ENCODE measurements at regions not wholly inside any gene's neighbourhood (a gene's known extent, or its start where the extent isn't known, plus 50 kb on each side); places are given as distances from the start of the nearest gene placed in this dataset.

DNA sequence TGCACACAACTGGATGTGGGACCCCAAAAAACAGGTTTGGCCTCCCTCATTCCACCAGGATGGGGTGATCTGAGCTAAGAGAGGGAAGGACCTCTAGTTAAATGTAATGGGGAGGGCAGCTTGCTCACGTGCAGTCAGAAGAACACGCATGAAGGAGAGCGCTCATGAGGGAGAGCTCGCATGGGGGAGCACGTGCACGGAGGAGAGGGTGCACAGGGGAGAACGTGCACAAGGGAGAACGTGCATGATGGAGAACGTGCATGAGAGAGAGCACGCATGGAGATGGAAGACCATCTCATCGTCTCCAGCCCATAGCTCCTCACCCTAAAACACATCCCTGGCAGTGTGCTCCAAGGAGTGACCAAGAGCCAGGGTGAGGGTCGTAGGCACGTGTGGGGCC lies 141.2 kb downstream of the RBFOX3 start:
- no peak for DNase-seq
- intact Hi-C loops (cut with DNase I, micrococcal nuclease), result no loop called here
- Mint-ChIP-seq H3K9me3 (ENCODE audit: low read depth) (no peaks in the 10 kb centered on the region), H3K4me3 (no peak overlapping the region), H3K4me1 (no peaks in the 10 kb centered on the region), H3K27ac (no peak overlapping the region), H3K36me3 (ENCODE audit: low read depth) (no peaks in the 10 kb centered on the region), H3K27me3 (peaks cover 10% of the 10 kb centered on the region)
- no peak for ATAC-seq
- ChIA-PET POLR2A (no interaction called here), CTCF (no interaction called here)

- intact Hi-C loops (cut with DNase I, micrococcal nuclease), result no loop called here
Observed at GRCh38 chr17:79468183-79468944, 142.5 kb downstream of the RBFOX3 start.

DNA sequence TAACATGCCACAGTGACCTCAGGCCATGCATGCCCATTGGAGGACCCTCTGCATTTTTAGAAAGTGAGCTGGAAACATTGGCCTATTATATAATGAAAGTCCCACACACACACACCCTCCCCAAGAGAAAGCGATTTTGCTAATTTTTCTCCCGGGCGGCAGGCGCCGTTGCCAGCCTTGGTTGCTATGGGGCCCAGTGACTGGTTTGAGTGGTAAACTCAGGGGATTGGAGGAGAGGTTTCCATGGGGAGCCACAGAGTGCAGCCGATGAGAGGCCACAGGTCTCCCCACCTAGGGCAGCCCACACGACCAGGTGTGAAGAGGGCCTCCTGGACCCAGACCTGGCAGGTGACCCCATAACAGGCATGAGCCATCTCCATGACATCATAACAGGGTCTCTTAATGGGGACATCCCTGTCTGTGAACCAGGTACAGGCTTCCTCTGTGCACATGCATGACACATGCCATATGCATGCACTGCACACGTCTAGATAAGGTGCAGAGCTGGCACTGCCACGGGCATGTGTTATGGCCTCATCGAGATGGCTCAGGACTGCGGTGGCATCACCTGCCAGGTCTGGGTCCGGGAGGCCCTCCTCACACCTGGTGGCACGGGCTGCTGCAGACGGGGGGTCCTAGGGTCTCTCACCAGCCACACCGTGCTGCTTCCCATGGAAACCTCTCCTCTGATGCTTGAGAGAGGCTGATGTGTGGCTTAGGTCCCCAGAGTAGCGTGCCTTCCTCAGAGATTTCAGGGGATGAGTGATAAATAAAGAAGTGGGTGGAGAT lies 144.1 kb downstream of the RBFOX3 start:
- DNase-seq (no peak), ATAC-seq (no peak)
- Mint-ChIP-seq H3K36me3 (ENCODE audit: low read depth) (no peaks in the 10 kb centered on the region), H3K27me3 (no peaks in the 10 kb centered on the region), H3K4me1 (no peaks in the 10 kb centered on the region), H3K27ac (no peak overlapping the region), H3K4me3 (no peak overlapping the region), H3K9me3 (ENCODE audit: low read depth) (no peaks in the 10 kb centered on the region)
- CTCF ChIA-PET, result no interaction called here
- intact Hi-C loops (cut with DNase I, micrococcal nuclease), result no loop called here
- POLR2A ChIA-PET, result no interaction called here

More at GRCh38 chr17:79468183-79468944, 142.5 kb downstream of the RBFOX3 start:
- H3K4me1 Mint-ChIP-seq, result no peaks in the 10 kb centered on the region
- no peak overlapping the region for H3K4me3 Mint-ChIP-seq
- POLR2A ChIA-PET, result no interaction called here
- H3K27ac Mint-ChIP-seq, result no peak overlapping the region
- no peaks in the 10 kb centered on the region for H3K36me3 Mint-ChIP-seq (ENCODE audit: low read depth)
- peaks cover under 1% of the 10 kb centered on the region for H3K27me3 Mint-ChIP-seq
- no peak for ATAC-seq
- no peak for DNase-seq
- no peaks in the 10 kb centered on the region for H3K9me3 Mint-ChIP-seq (ENCODE audit: low read depth)
- CTCF ChIA-PET, result no interaction called here

DNA sequence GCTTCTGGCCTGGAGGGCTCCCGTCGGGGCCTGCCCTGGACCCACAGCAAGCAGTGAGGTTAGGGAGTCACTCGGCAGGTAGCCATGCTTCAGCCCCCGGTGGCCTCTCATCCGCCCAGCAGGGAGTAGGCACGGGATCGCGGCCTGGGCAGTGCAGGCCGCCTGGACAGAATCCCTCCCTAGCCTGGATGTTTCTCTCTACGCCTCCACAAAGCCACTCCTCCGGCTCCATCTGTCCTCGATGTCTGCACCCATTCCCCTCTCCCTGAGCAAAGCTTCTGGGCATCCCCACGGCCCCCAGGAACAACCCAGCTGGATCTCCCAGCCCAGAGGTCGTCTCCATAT lies 145.2 kb downstream of the RBFOX3 start:
- CTCF ChIA-PET, result no interaction called here
- ATAC-seq, result no peak

GRCh38 chr17:79465011-79465680 lies 145.7 kb downstream of the RBFOX3 start:
- H3K4me3 Mint-ChIP-seq, result no peak overlapping the region
- no peaks in the 10 kb centered on the region for H3K36me3 Mint-ChIP-seq (ENCODE audit: low read depth)
- no peaks in the 10 kb centered on the region for H3K27me3 Mint-ChIP-seq
- no peak overlapping the region for H3K27ac Mint-ChIP-seq
- ATAC-seq (no peak), DNase-seq (no peak)
- no peaks in the 10 kb centered on the region for H3K4me1 Mint-ChIP-seq
- intact Hi-C loops (cut with DNase I, micrococcal nuclease), result no loop called here
- no peaks in the 10 kb centered on the region for H3K9me3 Mint-ChIP-seq (ENCODE audit: low read depth)
- ChIA-PET POLR2A (no interaction called here), CTCF (no interaction called here)

More for the DNA sequence above, 145.2 kb downstream of the RBFOX3 start:
- no peak for DNase-seq
- POLR2A ChIA-PET, result no interaction called here
- intact Hi-C loops (cut with DNase I, micrococcal nuclease), result no loop called here
- Mint-ChIP-seq H3K36me3 (ENCODE audit: low read depth) (no peaks in the 10 kb centered on the region), H3K27me3 (no peaks in the 10 kb centered on the region), H3K4me3 (no peak overlapping the region), H3K9me3 (ENCODE audit: low read depth) (no peaks in the 10 kb centered on the region), H3K27ac (no peak overlapping the region), H3K4me1 (no peaks in the 10 kb centered on the region)

- Mint-ChIP-seq H3K36me3 (ENCODE audit: low read depth) (no peaks in the 10 kb centered on the region), H3K9me3 (ENCODE audit: low read depth) (no peaks in the 10 kb centered on the region), H3K27ac (no peak overlapping the region), H3K27me3 (no peaks in the 10 kb centered on the region), H3K4me1 (no peaks in the 10 kb centered on the region), H3K4me3 (no peak overlapping the region)
- DNase-seq (no peak), ATAC-seq (no peak)
- intact Hi-C loops (cut with DNase I, micrococcal nuclease), result no loop called here
- POLR2A ChIA-PET, result no interaction called here
- CTCF ChIA-PET, result no interaction called here
Observed at GRCh38 chr17:79464318-79465010, 146.4 kb downstream of the RBFOX3 start.

GRCh38 chr17:79463421-79464317 lies 147.2 kb downstream of the RBFOX3 start:
- ChIA-PET CTCF (no interaction called here), POLR2A (no interaction called here)
- intact Hi-C loops (cut with DNase I, micrococcal nuclease), result no loop called here
- no peak for DNase-seq
- H3K27ac Mint-ChIP-seq, result no peak overlapping the region
- no peak overlapping the region for H3K4me3 Mint-ChIP-seq
- ATAC-seq, result no peak
- H3K4me1 Mint-ChIP-seq, result no peaks in the 10 kb centered on the region
- no peaks in the 10 kb centered on the region for H3K36me3 Mint-ChIP-seq (ENCODE audit: low read depth)
- H3K9me3 Mint-ChIP-seq (ENCODE audit: low read depth), result no peaks in the 10 kb centered on the region
- H3K27me3 Mint-ChIP-seq, result no peaks in the 10 kb centered on the region

- DNase-seq, result no peak
- POLR2A ChIA-PET, result no interaction called here
- CTCF ChIA-PET, result no interaction called here
- Mint-ChIP-seq H3K27me3 (no peaks in the 10 kb centered on the region), H3K4me3 (no peak overlapping the region), H3K36me3 (ENCODE audit: low read depth) (no peaks in the 10 kb centered on the region), H3K4me1 (no peaks in the 10 kb centered on the region), H3K9me3 (ENCODE audit: low read depth) (no peaks in the 10 kb centered on the region), H3K27ac (no peak overlapping the region)
- intact Hi-C loops (cut with DNase I, micrococcal nuclease), result no loop called here
- ATAC-seq, result no peak
Observed at GRCh38 chr17:79461041-79461440, 149.8 kb downstream of the RBFOX3 start.

DNA sequence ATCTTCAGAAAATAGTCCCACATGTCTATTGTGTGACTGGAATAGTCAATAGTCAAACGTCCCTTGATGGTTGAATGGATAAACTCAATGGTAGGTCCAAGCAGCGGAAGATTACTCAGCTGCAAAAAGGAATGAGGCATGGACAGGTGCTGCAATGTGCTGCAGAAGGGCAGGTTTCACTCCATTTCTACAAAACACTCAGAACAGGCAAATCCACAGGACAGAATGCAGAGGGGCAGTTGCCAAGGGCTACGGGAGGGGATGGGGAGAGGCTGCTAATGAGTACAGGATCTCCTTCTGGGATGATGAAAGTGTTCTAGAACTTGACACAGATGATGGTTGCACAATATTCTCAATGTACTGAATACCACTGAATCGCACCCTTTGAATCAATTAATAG lies 151.0 kb downstream of the RBFOX3 start:
- Mint-ChIP-seq H3K36me3 (ENCODE audit: low read depth) (no peaks in the 10 kb centered on the region), H3K27me3 (peaks cover 3% of the 10 kb centered on the region), H3K4me3 (no peak overlapping the region), H3K4me1 (no peaks in the 10 kb centered on the region), H3K27ac (no peak overlapping the region), H3K9me3 (ENCODE audit: low read depth) (no peaks in the 10 kb centered on the region)
- DNase-seq, result no peak
- CTCF ChIA-PET, result no interaction called here
- POLR2A ChIA-PET, result no interaction called here
- ATAC-seq, result no peak
- intact Hi-C loops (cut with DNase I, micrococcal nuclease), result no loop called here

GRCh38 chr17:79459003-79459655 lies 151.7 kb downstream of the RBFOX3 start:
- ATAC-seq (no peak), DNase-seq (no peak)
- no peak overlapping the region for H3K27ac Mint-ChIP-seq
- intact Hi-C loops (cut with DNase I, micrococcal nuclease), result no loop called here
- H3K9me3 Mint-ChIP-seq (ENCODE audit: low read depth), result no peaks in the 10 kb centered on the region
- H3K4me1 Mint-ChIP-seq, result no peaks in the 10 kb centered on the region
- no peaks in the 10 kb centered on the region for H3K36me3 Mint-ChIP-seq (ENCODE audit: low read depth)
- ChIA-PET POLR2A (no interaction called here), CTCF (no interaction called here)
- H3K27me3 Mint-ChIP-seq, result peaks cover 3% of the 10 kb centered on the region
- H3K4me3 Mint-ChIP-seq, result no peak overlapping the region

DNA sequence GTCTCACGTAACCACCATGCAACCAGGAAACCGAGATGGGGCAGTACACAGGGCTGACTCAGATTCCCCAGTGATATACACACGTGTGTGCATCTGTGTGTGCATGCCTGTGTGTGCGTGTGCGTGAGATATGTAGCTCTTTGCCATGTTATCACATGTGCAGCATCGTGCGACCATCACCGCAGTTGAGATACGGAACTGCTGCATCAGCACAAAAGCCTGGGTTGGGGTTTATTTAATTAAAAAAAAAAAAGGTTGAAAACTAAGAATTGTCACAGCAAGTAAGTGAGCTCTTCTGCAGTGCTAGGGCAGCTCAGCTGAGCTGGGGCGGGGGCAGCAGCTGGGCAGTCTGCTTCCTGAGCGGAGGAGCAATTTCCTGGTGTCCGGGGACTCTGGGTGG lies 152.5 kb downstream of the RBFOX3 start:
- POLR2A ChIA-PET, result no interaction called here
- CTCF ChIA-PET, result no interaction called here
- H3K4me3 Mint-ChIP-seq, result no peak overlapping the region
- intact Hi-C loops (cut with DNase I, micrococcal nuclease), result no loop called here
- no peak overlapping the region for H3K27ac Mint-ChIP-seq
- H3K36me3 Mint-ChIP-seq (ENCODE audit: low read depth), result no peaks in the 10 kb centered on the region
- DNase-seq (no peak), ATAC-seq (no peak)
- no peaks in the 10 kb centered on the region for H3K9me3 Mint-ChIP-seq (ENCODE audit: low read depth)
- H3K4me1 Mint-ChIP-seq, result no peaks in the 10 kb centered on the region
- peaks cover 3% of the 10 kb centered on the region for H3K27me3 Mint-ChIP-seq
